MM.1S (cell line): ENCODE measurements at regions not wholly inside any gene's neighbourhood (a gene's known extent, or its start where the extent isn't known, plus 50 kb on each side); places are given as distances from the start of the nearest gene placed in this dataset.

ENCODE experiments used
- EZH2 ChIP-seq: fragments of 300-600 bp; sonication (generic); optimal IDR thresholded peaks from 2 replicates; pipeline ENCODE3; 2017; ENCODE audit warnings: low read depth, mild to moderate bottlenecking, antibody characterized with exemption, low read length, mixed read lengths
- EZH2phosphoT487 ChIP-seq: fragments of 300-600 bp; sonication (generic); IDR thresholded peaks from 2 replicates; pipeline ENCODE4 v1.6.1; 2018; ENCODE audit warnings: antibody characterized with exemption, low read length
- TF ChIP-seq, protein P1 (sequence below): fragments of 300-600 bp; sonication (generic); IDR thresholded peaks from 2 replicates; pipeline ENCODE4 v1.5.1; 2016; ENCODE audit warnings: antibody characterized with exemption, low read length, mixed read lengths

DNA sequence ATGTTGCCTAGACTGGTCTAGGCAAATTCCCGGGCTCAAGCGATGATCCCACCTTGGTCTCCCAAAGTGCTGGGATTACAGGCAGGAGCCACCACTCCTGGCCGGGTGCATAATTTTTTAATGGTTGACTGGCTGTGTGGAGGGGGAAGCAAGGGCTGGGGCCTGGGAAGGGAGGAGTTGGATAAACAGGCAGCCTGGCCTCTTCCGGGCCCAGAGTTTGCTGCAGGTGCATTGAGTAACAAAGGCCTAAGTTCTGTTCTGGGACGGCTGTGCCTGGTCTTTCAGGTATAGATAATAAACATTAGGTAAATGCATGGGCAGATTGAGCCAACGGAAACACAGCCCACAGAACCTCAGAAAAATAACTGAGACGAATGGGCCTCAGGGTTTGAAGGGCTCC is 191.3 kb upstream of the TBX3 start:
- TF ChIP-seq, protein P1, sequence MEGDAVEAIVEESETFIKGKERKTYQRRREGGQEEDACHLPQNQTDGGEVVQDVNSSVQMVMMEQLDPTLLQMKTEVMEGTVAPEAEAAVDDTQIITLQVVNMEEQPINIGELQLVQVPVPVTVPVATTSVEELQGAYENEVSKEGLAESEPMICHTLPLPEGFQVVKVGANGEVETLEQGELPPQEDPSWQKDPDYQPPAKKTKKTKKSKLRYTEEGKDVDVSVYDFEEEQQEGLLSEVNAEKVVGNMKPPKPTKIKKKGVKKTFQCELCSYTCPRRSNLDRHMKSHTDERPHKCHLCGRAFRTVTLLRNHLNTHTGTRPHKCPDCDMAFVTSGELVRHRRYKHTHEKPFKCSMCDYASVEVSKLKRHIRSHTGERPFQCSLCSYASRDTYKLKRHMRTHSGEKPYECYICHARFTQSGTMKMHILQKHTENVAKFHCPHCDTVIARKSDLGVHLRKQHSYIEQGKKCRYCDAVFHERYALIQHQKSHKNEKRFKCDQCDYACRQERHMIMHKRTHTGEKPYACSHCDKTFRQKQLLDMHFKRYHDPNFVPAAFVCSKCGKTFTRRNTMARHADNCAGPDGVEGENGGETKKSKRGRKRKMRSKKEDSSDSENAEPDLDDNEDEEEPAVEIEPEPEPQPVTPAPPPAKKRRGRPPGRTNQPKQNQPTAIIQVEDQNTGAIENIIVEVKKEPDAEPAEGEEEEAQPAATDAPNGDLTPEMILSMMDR: no peak
- no peak for TF ChIP-seq EZH2phosphoT487
- TF ChIP-seq EZH2: no peak
